Muscle of leg (tissue), 3 donors: ENCODE measurements at regions not wholly inside any gene's neighbourhood (a gene's known extent, or its start where the extent isn't known, plus 50 kb on each side); places are given as distances from the start of the nearest gene placed in this dataset.
"Not testable (repeated sequence)": the region's sequence is repeated elsewhere in the genome, so short reads cannot be mapped to it uniquely, and the experiment has no call there.

Experiments
- DNase-seq: peaks from one replicate; pipeline ENCODE4 v3.0.0; 2013
- H3K27ac ChIP-seq: one replicate; pipeline ENCODE4 v1.5.1; 2013; ENCODE audit warnings: mild to moderate bottlenecking, low read length, control low read depth
- H3K27me3 ChIP-seq: one replicate; pipeline ENCODE4 v1.6.1; 2013; ENCODE audit warnings: low read length; ENCODE audit not compliant: control insufficient read depth, insufficient read depth
- H3K36me3 ChIP-seq: one replicate; pipeline ENCODE4 v1.6.1; 2013; ENCODE audit warnings: low read length; ENCODE audit not compliant: control insufficient read depth, insufficient read depth
- H3K4me1 ChIP-seq: one replicate; pipeline ENCODE4 v1.6.1; 2013; ENCODE audit warnings: low read length; ENCODE audit not compliant: control insufficient read depth, insufficient read depth
- H3K4me3 ChIP-seq: one replicate; pipeline ENCODE4 v1.5.1; 2013; ENCODE audit warnings: low read length, control low read depth
- H3K9me3 ChIP-seq: replicated peaks from 2 replicates; pipeline ENCODE4 v1.6.1; 2013; ENCODE audit warnings: low read depth, low read length; ENCODE audit not compliant: control insufficient read depth
- WGBS: methylation state at CpG from one replicate; pipeline ENCODE4 v1.1.5; 2013; ENCODE audit warnings: missing lambda C conversion rate; ENCODE audit not compliant: insufficient coverage; 5-methylcytosine and 5-hydroxymethylcytosine counted together

DNA sequence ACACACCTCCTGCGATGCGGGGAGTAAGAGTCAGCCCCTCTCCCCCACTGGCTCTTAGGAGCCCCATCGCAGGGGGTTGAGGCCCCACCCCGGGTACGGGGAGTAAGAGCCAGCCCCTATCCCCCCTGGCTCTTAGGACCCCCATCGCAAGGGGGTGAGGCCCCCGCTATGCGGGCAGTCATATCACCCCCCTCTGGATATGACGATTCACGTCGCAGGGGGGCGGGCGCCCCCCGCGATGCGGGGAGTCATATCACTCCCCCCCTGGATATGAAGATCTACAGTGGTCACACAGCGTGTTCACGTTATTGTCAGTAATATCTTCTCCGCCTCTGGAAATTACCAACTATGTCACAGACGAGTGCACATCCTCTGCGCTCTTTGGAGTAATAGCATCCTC is 61.1 kb downstream of the DEFB131A start:
- WGBS: no CpG with 5 or more reads among the region's 21 CpGs
- not testable (repeated sequence) for H3K4me3 ChIP-seq, H3K36me3 ChIP-seq, H3K27ac ChIP-seq, DNase-seq, H3K4me1 ChIP-seq, H3K9me3 ChIP-seq, H3K27me3 ChIP-seq

GRCh38 chr4:9506672-9507071 is 62.5 kb downstream of the DEFB131A start:
- H3K4me1 ChIP-seq, H3K36me3 ChIP-seq: not testable (repeated sequence)
- no CpG with 5 or more reads among the region's 2 CpGs for WGBS

DNA sequence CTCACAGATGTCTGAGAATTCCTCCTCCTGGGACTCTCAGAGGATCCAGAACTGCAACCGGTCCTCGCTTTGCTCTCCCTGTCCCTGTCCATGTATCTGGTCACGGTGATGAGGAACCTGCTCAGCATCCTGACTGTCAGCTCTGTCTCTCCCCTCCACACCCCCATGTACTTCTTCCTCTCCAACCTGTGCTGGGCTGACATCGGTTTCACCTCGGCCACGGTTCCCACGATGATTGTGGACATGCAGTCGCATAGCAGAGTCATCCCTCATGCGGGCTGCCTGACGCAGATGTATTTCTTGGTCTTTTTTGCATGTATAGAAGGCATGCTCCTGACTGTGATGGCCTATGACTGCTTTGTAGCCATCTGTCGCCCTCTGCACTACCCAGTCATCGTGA is 68.7 kb downstream of the DEFB131A start:
- H3K4me3 ChIP-seq, H3K27ac ChIP-seq, H3K27me3 ChIP-seq, H3K4me1 ChIP-seq, H3K36me3 ChIP-seq, DNase-seq, H3K9me3 ChIP-seq: not testable (repeated sequence)
- WGBS: 84% methylated on average over 6 of the region's 12 CpGs

More at GRCh38 chr4:9506672-9507071, 62.5 kb downstream of the DEFB131A start:
- DNase-seq, H3K9me3 ChIP-seq, H3K27me3 ChIP-seq, H3K27ac ChIP-seq, H3K4me3 ChIP-seq: not testable (repeated sequence)

DNA sequence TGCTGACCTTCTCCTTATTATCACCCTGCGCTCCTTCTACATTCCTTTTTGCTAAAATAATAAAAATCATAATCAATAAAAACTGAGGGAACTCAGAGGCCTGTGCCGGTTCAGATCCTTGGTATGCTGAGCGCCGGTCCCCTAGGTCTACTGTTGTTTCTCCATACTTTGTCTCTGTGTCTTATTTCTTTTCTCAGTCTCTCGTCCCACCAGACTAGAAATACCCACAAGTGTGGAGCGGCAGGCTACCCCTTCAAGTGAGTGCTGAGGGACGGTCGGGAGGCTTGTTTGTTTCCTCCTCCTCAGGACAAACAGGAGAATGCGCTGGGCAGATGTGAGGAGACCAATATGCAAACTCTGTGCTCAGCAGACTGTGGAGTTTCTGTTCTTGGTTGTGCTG is 75.4 kb downstream of the DEFB131A start:
- H3K4me3 ChIP-seq, H3K27ac ChIP-seq, DNase-seq, H3K36me3 ChIP-seq, H3K9me3 ChIP-seq, H3K4me1 ChIP-seq, H3K27me3 ChIP-seq: not testable (repeated sequence)
- 91% methylated on average over 4 of the region's 9 CpGs for WGBS

DNA sequence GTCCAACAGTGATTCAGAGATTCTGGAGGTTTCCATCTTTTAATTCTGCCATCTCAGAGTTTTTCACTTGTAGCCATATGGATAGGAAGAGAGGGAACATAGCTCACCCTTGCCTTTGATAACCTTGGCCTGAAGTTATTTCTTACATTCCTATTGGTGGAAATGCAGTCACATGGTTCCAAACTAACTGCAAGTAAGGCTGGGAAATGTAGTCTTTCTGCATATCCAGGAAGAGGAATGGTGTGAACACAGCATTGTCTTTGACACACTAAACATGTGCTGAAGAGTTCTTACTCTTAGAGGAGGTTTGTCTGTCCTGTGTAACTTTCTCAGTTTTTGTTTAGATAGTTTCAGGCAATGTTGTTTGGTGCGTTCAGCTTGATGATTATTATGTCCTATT is 78.7 kb downstream of the DEFB131A start:
- not testable (repeated sequence) for H3K36me3 ChIP-seq, H3K27me3 ChIP-seq, DNase-seq, H3K4me3 ChIP-seq, H3K27ac ChIP-seq, H3K4me1 ChIP-seq, H3K9me3 ChIP-seq
- WGBS: no CpG with 5 or more reads among the region's 1 CpG

DNA sequence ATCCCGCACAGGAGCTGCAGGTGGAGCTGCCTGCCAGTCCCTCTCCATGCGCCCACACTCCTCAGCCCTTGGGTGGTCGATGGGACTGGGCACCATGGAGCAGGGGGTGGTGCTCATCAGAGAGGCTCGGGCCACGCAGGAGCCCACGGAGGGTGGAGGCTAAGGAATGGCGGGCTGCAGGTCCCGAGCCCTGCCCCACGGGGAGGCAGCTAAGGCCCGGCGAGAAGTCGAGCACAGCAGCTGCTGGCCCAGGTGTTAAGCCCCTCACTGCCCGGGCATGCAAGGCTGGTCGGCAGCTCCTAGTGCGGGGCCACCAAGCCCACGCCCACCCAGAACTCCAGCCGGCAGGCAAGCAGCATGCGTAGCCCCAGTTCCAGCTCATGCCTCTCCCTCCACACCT is 80.2 kb downstream of the DEFB131A start:
- H3K27ac ChIP-seq, H3K4me3 ChIP-seq, H3K9me3 ChIP-seq, DNase-seq, H3K4me1 ChIP-seq, H3K36me3 ChIP-seq, H3K27me3 ChIP-seq: not testable (repeated sequence)
- 73% methylated on average over 16 of the region's 18 CpGs for WGBS

DNA sequence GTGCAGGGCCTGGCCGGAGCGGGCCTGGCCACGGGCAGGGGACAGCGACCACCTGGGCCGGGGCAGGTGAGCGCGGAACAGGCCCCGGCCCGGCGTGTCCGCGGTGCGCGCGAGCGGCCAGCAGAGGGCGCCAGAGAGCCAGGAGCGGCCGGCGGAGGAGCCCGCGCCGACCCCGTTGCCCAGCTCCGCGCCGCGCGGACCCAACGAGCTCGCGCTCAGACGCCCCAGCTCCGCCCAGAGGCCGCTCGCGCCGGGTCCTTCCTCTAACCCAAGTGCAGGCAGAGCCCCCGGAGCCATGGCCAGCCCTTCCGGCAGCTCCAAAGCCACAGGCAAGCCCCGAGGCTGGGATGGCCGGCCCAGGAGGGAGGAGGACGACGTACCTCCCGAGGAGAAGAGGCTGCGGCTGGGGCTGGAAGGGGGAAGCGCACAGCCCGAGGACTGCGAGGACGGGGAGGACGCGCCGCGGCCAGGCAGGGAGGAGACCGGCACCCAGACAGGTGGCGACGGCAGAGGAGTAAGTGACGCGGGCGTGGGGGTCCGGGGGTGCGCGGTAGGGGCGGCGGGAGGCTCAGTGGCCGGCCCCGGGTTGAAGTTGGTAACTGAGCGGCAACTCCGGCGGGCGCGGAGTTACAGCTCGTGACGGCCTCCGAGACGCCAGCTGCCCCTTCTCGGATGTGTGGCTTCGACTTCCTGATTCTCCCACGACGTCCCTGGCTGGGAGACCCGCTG is 88.1 kb downstream of the DEFB131A start:
- DNase-seq: peak; percentile 88
- under 1% methylated on average over 79 of the region's 81 CpGs for WGBS
- H3K36me3 ChIP-seq, H3K27me3 ChIP-seq, H3K9me3 ChIP-seq, H3K4me1 ChIP-seq: not testable (repeated sequence)
- peak overlapping the region; percentile 57 for H3K4me3 ChIP-seq
- H3K27ac ChIP-seq: peak overlapping the region; percentile 29

- not testable (repeated sequence) for H3K27me3 ChIP-seq, H3K9me3 ChIP-seq, H3K4me1 ChIP-seq, H3K27ac ChIP-seq, DNase-seq, H3K36me3 ChIP-seq
- WGBS: 0% methylated on average over 8 of the region's 15 CpGs
- H3K4me3 ChIP-seq: peak overlapping the region; percentile 57
Observed at GRCh38 chr4:9532863-9533192, 88.6 kb downstream of the DEFB131A start.

DNA sequence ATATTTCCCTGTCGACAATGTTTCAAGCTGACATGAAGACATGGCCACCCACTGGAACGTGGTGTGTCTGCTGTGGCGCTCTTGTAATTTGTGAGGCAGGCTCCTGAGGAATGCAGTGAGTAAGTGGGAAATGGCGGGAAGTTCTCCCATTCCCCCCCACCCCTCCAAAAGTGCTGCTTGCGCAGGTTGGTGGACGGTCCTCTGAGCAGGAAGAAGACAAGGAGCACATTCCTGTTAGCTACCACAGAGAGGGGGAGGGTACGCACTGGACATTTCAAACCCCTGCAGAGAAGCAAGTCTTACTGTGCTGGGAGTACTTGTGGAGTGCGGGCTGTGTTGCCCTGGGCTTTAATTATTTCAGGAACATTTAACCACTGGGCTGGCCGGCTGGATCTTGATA is 92.9 kb downstream of the DEFB131A start:
- H3K36me3 ChIP-seq, H3K4me3 ChIP-seq, H3K4me1 ChIP-seq, H3K27me3 ChIP-seq, DNase-seq, H3K9me3 ChIP-seq, H3K27ac ChIP-seq: not testable (repeated sequence)
- WGBS: 73% methylated on average over 5 of the region's 9 CpGs

- not testable (repeated sequence) for DNase-seq, H3K4me3 ChIP-seq, H3K9me3 ChIP-seq, H3K27ac ChIP-seq, H3K4me1 ChIP-seq, H3K27me3 ChIP-seq, H3K36me3 ChIP-seq
- 87% methylated on average over 2 of the region's 5 CpGs for WGBS
Observed at GRCh38 chr4:9539939-9540520, 95.8 kb downstream of the DEFB131A start.

DNA sequence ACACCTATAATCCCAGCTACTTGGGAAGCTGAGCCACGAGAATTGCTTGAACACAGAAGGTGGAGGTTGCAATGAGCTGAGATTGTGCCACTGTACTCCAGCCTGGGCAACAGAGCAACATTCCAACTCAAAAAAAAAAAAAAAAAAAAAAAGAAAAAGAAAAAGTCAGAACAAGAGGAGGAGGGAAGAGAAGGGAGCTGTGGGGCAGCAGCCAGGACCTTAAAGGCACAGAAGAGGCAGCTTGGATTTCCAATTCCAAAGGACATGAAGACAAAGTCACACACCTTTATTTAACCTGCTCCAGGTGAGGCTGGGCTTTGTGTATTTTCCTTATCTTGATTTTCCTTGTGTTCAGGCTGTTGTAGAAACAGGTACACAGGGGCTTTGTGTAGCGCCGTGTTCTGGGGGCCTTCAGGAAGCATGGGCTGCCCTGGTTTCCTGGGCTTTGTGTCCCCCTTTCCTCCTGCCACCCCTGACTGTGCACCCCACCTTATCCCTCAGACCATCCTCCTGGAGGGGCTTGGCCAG is 97.2 kb downstream of the DEFB131A start:
- not testable (repeated sequence) for H3K9me3 ChIP-seq, DNase-seq, H3K27ac ChIP-seq, H3K27me3 ChIP-seq, H3K36me3 ChIP-seq, H3K4me1 ChIP-seq, H3K4me3 ChIP-seq
- 68% methylated on average over 2 of the region's 3 CpGs for WGBS
